Inflammatory macrophage treated with lipopolysaccharide for 4 hours (primary cell): ENCODE measurements at regions not wholly inside any gene's neighbourhood (a gene's known extent, or its start where the extent isn't known, plus 50 kb on each side); places are given as distances from the start of the nearest gene placed in this dataset.
A peak's percentile ranks its signal among the peaks of the same experiment; 100 is the strongest.
"Not testable (repeated sequence)": the region's sequence is repeated elsewhere in the genome, so short reads cannot be mapped to it uniquely, and the experiment has no call there.

Source experiments
- DNase-seq: peaks from one replicate; pipeline ENCODE4 v3.0.0-alpha.2; 2020

DNA sequence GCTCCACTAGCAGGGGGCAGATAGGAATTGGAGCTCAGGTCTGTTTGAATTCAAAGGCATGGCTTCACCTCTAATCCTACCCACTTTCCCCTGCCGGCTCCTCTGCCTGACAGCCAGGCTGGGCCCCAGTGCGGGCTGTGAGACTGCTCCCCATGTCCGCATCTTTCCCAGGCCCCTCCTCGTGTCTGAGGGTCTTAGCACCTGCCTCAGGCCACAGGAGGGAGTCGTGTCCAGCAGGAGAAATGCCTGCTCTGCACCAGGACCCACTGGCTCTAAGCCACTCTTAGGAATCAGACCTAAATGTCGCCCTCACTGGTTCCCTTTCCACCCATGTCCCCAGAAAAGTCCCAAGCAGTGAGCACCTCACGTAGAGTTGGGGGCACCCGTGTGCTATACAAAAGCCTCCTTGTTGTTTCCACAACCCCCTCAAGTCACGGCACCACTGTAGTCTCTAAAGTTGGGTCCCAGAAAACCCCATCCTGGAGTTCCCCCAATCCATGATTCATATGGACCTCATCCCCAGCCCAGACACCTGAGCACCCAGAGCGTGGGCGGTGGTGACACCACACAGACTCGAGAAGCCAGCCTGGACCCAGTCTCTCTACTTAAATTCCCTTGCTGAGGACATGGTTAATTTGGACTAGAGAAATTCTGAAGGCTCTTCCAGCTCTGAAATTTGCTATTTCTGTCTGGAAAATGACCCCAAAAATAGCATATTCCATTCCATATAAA is 466.4 kb upstream of the ZMIZ1 start:
- no peak for DNase-seq

DNA sequence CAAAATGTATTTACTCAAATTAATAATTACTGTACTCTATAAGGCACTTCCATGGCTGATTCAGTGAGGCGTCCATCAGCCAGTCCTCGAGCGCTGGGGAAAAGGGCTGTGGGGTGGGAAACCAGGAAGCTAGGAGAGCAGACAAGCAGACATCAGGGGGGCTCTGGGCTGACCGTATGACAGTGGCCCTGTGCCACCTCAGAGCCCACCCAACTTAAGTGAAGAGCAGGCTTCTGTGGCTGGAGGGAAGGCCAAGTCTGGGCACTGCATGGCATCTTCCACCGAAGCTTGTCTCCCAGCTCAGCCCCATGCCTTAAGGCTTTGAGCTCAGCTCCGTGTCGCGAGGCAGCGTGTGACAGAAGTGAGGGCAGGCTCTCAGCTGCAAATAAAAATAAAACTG is 464.5 kb upstream of the ZMIZ1 start:
- DNase-seq, result no peak

- DNase-seq, result no peak
Observed at GRCh38 chr10:78604721-78605120, 464.0 kb upstream of the ZMIZ1 start.

- no peak for DNase-seq
Observed at GRCh38 chr10:78605800-78606350, 462.9 kb upstream of the ZMIZ1 start.

DNA sequence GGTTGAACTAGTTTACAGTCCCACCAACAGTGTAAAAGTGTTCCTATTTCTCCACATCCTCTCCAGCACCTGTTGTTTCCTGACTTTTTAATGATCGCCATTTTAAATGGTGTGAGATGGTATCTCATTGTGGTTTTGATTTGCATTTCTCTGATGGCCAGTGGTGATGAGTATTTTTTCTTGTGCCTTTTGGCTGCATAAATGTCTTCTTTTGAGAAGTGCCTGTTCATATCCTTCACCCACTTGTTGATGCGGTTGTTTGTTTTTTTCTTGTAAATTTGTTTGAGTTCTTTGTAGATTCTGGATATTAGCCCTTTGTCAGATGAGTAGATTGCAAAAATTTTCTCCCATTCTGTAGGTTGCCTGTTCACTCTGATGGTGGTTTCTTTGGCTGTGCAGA is 462.0 kb upstream of the ZMIZ1 start:
- DNase-seq, result not testable (repeated sequence)

GRCh38 chr10:78609976-78610375 is 458.8 kb upstream of the ZMIZ1 start:
- DNase-seq, result no peak

DNA sequence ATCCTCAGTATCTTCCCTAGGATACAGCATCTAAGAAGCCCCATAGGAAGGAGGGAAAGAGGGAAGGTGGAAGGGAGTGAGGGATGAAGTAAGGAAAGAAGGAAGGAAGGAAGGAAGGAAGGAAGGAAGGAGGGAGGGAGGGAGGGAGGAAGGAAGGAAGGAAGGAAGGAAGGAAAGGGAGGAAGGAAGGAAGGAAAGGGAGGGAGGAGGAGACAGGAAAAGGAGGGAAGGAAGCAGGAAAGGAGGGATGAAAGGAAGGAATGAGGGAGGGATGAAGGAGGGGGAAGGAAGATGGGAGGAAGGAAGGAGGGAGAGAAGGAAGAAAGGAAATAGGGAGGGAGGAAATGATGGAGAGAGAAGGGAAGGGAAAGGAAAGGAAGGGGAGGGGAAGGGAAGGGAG is 455.6 kb upstream of the ZMIZ1 start:
- DNase-seq, result no peak

DNA sequence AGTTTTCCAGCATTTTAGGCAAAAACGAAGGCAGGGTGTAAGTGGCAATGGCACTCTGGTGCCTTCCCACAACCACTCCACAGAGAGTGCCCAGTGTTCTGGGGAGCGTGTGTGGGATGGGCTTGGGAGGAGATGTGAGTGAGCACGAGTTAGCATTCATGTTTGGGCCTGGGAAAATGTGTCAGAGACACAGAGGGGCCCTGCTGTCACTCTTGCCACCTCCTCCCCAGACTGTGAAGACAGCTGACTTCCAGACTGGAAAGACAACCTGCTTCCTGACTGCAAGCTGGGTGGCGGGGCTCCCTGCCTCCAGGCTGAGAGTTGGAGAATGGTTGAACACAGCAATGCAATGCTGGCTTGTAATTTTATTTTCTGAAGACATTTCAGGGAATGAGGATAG is 454.5 kb upstream of the ZMIZ1 start:
- DNase-seq, result no peak

DNA sequence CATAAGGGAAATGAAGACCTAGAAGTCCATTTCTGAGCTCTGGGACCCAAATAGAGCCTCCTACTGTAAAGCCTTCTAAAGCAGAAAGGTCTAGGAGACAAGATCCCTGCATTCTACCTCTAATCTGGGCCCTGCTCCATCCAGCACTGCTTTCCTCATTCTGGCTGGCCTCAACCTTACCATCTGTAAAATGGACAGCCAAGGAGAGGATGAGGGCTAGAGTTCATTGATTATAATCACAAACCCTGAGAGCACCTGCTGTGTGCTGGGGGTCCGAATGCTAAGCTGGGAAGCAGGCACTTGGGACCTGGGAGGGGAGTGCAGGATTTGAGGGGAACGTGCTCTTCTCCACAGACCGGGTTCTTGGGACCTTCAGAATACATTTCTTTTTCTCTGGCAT is 454.0 kb upstream of the ZMIZ1 start:
- no peak for DNase-seq

- no peak for DNase-seq
Observed at GRCh38 chr10:78616125-78616695, 452.6 kb upstream of the ZMIZ1 start.

- no peak for DNase-seq
Observed at GRCh38 chr10:78617115-78617514, 451.7 kb upstream of the ZMIZ1 start.

GRCh38 chr10:78617631-78618030 is 451.1 kb upstream of the ZMIZ1 start:
- no peak for DNase-seq

- DNase-seq, result no peak
Observed at GRCh38 chr10:78618050-78618449, 450.7 kb upstream of the ZMIZ1 start.

- no peak for DNase-seq
Observed at GRCh38 chr10:78619115-78619851, 449.5 kb upstream of the ZMIZ1 start.

- peak; percentile 71 for DNase-seq
Observed at GRCh38 chr10:78619896-78620295, 448.9 kb upstream of the ZMIZ1 start.

- peak; percentile 51 for DNase-seq
Observed at GRCh38 chr10:78620985-78621799, 447.6 kb upstream of the ZMIZ1 start.

DNA sequence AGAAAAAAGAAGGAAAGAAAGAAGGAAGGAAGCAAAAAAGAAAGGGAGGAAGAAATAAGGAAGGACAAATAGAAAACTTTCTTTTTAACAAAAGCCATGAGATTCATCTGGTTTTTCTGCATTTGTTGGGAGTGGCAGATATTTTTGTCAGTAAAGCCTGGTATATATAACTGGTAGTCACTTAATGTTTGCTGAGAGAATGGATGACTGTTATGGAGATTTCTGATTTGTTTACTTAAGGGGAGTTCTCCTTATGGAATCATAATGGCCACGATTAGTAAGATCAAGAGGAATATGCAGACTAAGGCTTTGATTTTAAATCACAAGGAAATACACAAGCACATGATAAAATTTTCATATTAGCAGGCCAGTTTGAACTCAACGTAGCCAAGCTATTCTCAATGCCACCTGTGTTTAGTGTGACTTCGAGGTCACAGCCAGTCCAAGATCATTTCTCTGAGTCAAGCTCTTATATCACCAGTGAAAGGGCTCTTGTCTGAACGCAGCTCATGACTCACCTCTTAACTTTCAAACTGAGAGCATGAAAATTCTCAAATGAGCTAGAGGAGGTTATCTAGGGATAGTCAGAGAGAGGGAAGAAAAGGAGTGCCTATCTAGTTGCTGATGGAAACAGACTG is 445.1 kb upstream of the ZMIZ1 start:
- no peak for DNase-seq

DNA sequence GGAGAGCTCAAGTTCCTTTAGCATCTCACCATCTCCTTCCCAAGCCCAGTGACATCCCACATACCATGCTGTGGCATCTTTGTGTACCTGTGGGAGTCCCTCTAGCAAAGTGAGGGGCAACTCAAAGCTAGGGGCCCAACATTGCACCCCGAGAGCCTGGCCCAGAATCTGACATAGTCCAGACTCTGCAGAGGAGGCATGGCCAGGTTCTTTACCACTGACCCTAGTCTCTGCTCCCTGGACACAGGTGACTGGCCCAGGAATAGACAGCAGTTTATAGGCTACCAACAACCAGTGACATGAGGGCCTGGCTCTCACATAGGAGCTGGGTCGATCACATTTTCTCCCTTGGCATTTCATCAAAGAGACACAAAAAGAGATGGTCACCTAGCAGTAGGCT is 444.0 kb upstream of the ZMIZ1 start:
- DNase-seq, result no peak

- no peak for DNase-seq
Observed at GRCh38 chr10:78626471-78626870, 442.3 kb upstream of the ZMIZ1 start.

DNA sequence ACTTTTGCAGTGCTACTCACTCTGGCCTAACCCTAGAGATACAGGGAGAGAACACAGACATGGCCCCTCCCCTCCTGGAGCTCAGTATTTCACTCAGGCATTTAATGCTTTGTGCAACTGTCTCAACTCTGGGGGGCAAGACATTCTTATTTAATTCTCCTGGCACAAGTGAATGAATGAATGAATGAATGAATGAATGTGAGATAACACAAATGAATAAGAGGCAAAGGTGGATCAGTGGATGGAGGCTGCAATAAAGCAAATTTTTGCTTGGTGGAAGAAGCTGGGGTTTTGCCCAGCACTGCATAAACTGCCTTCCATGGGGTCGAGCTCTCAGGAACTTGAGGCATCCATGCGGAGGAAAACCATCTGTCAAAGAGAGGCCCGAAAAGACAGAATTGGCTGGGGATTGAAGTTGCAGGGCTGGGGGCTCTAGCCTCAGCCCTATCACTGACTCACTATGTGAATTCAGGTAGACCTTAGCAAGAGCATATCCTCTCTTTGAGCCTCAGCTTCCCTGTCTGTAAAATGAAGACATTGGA is 441.4 kb upstream of the ZMIZ1 start:
- DNase-seq, result no peak

DNA sequence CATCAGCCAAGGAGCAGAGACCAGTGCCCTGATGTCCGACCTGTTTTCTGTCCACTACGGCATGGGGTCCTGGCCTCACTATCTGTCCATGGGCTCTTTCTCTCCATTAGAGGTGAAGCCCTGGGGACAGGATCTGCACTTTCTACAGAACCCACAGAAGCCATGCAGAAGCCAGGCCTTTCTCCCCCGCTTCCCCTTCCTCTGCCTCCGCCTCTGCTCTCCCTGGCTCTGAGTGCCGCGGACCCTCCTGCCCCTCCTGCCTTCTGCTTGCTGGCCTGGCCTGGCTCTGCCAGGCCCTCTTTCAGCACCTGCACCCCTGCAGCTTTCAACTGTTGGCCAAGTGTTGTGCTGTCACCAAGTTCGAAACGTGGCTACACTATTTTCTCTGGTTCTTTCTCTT is 439.8 kb upstream of the ZMIZ1 start:
- DNase-seq, result no peak

DNA sequence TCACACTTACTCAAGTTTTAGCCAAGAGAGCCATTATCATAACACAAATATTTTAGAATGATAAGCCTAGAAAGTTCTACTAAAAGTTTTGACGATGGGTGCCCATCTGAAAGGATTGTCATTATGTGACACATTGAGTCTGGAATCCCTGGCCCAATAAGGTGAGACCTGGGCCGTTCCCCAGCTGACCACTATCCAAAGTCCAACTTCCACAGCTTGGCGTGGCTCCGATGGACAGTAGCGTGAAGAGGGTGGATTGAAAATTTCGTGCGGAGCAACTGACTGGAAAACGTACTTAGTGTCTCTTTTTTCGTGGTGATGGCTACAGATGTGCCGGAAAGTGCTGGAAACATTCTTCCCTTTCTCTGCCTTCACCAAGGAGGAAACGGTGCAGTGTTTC is 439.0 kb upstream of the ZMIZ1 start:
- DNase-seq, result no peak
